ENCODE measurements at regions not wholly inside any gene's neighbourhood (a gene's known extent, or its start where the extent isn't known, plus 50 kb on each side); places are given as distances from the start of the nearest gene placed in this dataset.

DNA sequence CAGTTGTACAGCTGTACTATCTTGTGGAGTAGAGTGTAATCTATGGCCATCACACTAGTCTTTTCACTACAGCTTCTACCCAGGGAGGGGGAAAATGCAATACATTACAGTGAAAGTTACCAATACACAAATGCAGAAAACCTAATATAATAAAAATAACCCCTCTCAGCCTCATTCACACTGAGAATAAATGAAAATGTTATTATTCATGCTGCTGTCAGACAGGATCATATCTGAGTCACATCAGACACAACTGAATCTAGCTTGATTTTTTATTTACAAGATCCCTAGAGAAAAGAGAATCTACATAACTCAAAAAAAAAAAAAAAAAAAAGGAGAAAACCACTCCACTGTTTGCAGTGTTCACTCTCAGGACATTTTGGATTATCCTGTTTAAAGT lies 293.9 kb upstream of the ESRRG start:
- no peak overlapping the region for H3K23ac ChIP-seq (ENCODE audit: low read depth, low read length, poor library complexity)
- no peak overlapping the region for H4K8ac ChIP-seq (ENCODE audit: low read depth, low read length)
- no peak overlapping the region for H2BK120ac ChIP-seq (ENCODE audit: low read depth, low read length)
- H3K18ac ChIP-seq (ENCODE audit: low read length): no peak overlapping the region
- no peak overlapping the region for H3K4me3 ChIP-seq (ENCODE audit: low read length in 2 of 2)
- no peak overlapping the region for H4K91ac ChIP-seq (ENCODE audit: low read depth, low read length, poor library complexity)
- peaks cover 0 to 3% of the 10 kb centered on the region in 2 donors for H3K4me1 ChIP-seq (ENCODE audit: control insufficient read depth in 2 of 2, insufficient read depth in 1 of 2, low read depth in 1 of 2, low read length in 2 of 2)
- no peak overlapping the region for H3K4me2 ChIP-seq (ENCODE audit: insufficient read depth, low read length, poor library complexity, severe bottlenecking)
- no peak overlapping the region for H2AFZ ChIP-seq (ENCODE audit: low read length)
- H2BK15ac ChIP-seq (ENCODE audit: low read length): no peak overlapping the region
- H2BK12ac ChIP-seq (ENCODE audit: low read length): no peak overlapping the region
- H3K9ac ChIP-seq (ENCODE audit: low read depth, low read length, poor library complexity): no peak overlapping the region
- DNase-seq (ENCODE audit: low spot score): no peak
- H3K27ac ChIP-seq (replicated peaks; ENCODE audit: low read length): no peak overlapping the region
- no peak overlapping the region for H3K4ac ChIP-seq (ENCODE audit: low read length)
- no peaks in the 10 kb centered on the region for H3K9me3 ChIP-seq (replicated peaks in 1 of 2; ENCODE audit: control insufficient read depth in 2 of 2, insufficient read depth in 1 of 2, low read depth in 1 of 2, low read length in 2 of 2)
- H3K36me3 ChIP-seq (replicated peaks in 1 of 2; ENCODE audit: control insufficient read depth in 2 of 2, insufficient read depth in 2 of 2, low read length in 2 of 2): no peaks in the 10 kb centered on the region
- H2AK5ac ChIP-seq (ENCODE audit: low read depth, low read length): no peak overlapping the region
- no peaks in the 10 kb centered on the region for H3K27me3 ChIP-seq (ENCODE audit: control insufficient read depth in 3 of 3, insufficient read depth in 3 of 3, low read depth in 1 of 3, low read length in 3 of 3)
- H3K79me1 ChIP-seq (ENCODE audit: low read depth, low read length): no peaks in the 10 kb centered on the region
- no peak overlapping the region for H2BK5ac ChIP-seq (ENCODE audit: low read length)
- no peak overlapping the region for H3K14ac ChIP-seq (ENCODE audit: low read length)

DNA sequence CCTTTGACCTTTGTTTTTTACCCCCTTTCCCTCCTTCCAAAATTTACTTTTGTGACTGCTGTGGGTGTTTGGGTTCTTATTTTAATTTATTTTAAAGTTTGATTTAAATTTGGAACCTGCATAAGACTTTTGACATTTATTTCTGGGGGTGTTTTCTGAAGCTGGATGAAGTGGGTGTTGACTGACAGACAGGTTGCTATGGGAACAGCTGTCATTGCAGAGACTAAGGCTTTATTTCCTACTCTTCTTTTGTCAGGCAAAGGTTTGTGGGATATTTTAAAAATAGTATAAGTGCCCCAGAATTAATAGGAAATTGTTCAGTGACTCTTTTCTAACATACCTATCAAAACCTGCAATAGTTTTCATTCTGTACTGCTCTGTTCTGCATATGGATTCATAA lies 290.8 kb upstream of the ESRRG start:
- no peak overlapping the region for H3K27ac ChIP-seq (replicated peaks; ENCODE audit: low read length)
- no peak overlapping the region for H3K9ac ChIP-seq (ENCODE audit: low read depth, low read length, poor library complexity)
- no peak overlapping the region for H3K4ac ChIP-seq (ENCODE audit: low read length)
- no peak overlapping the region for H3K18ac ChIP-seq (ENCODE audit: low read length)
- H4K8ac ChIP-seq (ENCODE audit: low read depth, low read length): no peak overlapping the region
- no peak overlapping the region for H2AFZ ChIP-seq (ENCODE audit: low read length)
- H3K9me3 ChIP-seq (replicated peaks in 1 of 2; ENCODE audit: control insufficient read depth in 2 of 2, insufficient read depth in 1 of 2, low read depth in 1 of 2, low read length in 2 of 2): no peaks in the 10 kb centered on the region
- DNase-seq (ENCODE audit: low spot score): no peak
- no peak overlapping the region for H3K23ac ChIP-seq (ENCODE audit: low read depth, low read length, poor library complexity)
- no peak overlapping the region for H2BK120ac ChIP-seq (ENCODE audit: low read depth, low read length)
- no peaks in the 10 kb centered on the region for H3K36me3 ChIP-seq (replicated peaks in 1 of 2; ENCODE audit: control insufficient read depth in 2 of 2, insufficient read depth in 2 of 2, low read length in 2 of 2)
- H2BK12ac ChIP-seq (ENCODE audit: low read length): no peak overlapping the region
- H2AK5ac ChIP-seq (ENCODE audit: low read depth, low read length): no peak overlapping the region
- no peaks in the 10 kb centered on the region for H3K79me1 ChIP-seq (ENCODE audit: low read depth, low read length)
- no peak overlapping the region for H4K91ac ChIP-seq (ENCODE audit: low read depth, low read length, poor library complexity)
- no peak overlapping the region for H2BK5ac ChIP-seq (ENCODE audit: low read length)
- no peak overlapping the region for H3K14ac ChIP-seq (ENCODE audit: low read length)
- no peaks in the 10 kb centered on the region for H3K27me3 ChIP-seq (ENCODE audit: control insufficient read depth in 3 of 3, insufficient read depth in 3 of 3, low read depth in 1 of 3, low read length in 3 of 3)
- H3K4me2 ChIP-seq (ENCODE audit: insufficient read depth, low read length, poor library complexity, severe bottlenecking): no peak overlapping the region
- no peak overlapping the region for H2BK15ac ChIP-seq (ENCODE audit: low read length)
- H3K4me1 ChIP-seq (ENCODE audit: control insufficient read depth in 2 of 2, insufficient read depth in 1 of 2, low read depth in 1 of 2, low read length in 2 of 2): peaks cover 0 to 3% of the 10 kb centered on the region in 2 donors
- H3K4me3 ChIP-seq (ENCODE audit: low read length in 2 of 2): no peak overlapping the region

DNA sequence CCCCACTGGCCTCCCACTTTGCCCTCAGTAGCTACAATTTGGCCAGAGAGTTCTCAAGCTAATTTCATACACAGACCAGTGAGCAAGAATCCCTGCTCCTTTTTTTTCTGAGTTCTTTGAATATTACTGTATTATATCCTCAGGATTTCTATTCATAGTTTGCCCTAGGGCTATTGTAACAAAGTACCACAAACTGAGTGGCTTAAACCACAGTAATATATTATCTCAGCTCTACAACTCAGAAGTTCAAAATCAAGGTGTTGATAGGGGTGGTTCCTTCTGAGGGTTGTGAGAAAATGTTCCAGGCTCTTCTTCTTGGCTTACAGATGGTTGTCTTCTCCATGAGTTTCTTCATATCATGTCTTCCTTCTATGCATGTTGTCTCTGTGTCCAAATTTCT lies 289.4 kb upstream of the ESRRG start:
- Histone ChIP-seq H2AK5ac (ENCODE audit: low read depth, low read length) (no peak overlapping the region), H4K8ac (ENCODE audit: low read depth, low read length) (no peak overlapping the region), H2BK5ac (ENCODE audit: low read length) (no peak overlapping the region), H3K18ac (ENCODE audit: low read length) (no peak overlapping the region), H2AFZ (ENCODE audit: low read length) (no peak overlapping the region), H2BK120ac (ENCODE audit: low read depth, low read length) (no peak overlapping the region), H3K4me3 (ENCODE audit: low read length in 2 of 2) (no peak overlapping the region), H3K79me1 (ENCODE audit: low read depth, low read length) (no peaks in the 10 kb centered on the region), H3K36me3 (replicated peaks in 1 of 2; ENCODE audit: control insufficient read depth in 2 of 2, insufficient read depth in 2 of 2, low read length in 2 of 2) (no peaks in the 10 kb centered on the region), H3K23ac (ENCODE audit: low read depth, low read length, poor library complexity) (no peak overlapping the region), H3K9me3 (replicated peaks in 1 of 2; ENCODE audit: control insufficient read depth in 2 of 2, insufficient read depth in 1 of 2, low read depth in 1 of 2, low read length in 2 of 2) (no peaks in the 10 kb centered on the region), H3K4ac (ENCODE audit: low read length) (no peak overlapping the region), H2BK12ac (ENCODE audit: low read length) (no peak overlapping the region), H3K27me3 (ENCODE audit: control insufficient read depth in 3 of 3, insufficient read depth in 3 of 3, low read depth in 1 of 3, low read length in 3 of 3) (no peaks in the 10 kb centered on the region), H3K14ac (ENCODE audit: low read length) (no peak overlapping the region), H2BK15ac (ENCODE audit: low read length) (no peak overlapping the region), H3K4me1 (ENCODE audit: control insufficient read depth in 2 of 2, insufficient read depth in 1 of 2, low read depth in 1 of 2, low read length in 2 of 2) (peaks cover 0 to 3% of the 10 kb centered on the region in 2 donors), H3K4me2 (ENCODE audit: insufficient read depth, low read length, poor library complexity, severe bottlenecking) (no peak overlapping the region), H3K9ac (ENCODE audit: low read depth, low read length, poor library complexity) (no peak overlapping the region), H3K27ac (replicated peaks; ENCODE audit: low read length) (no peak overlapping the region), H4K91ac (ENCODE audit: low read depth, low read length, poor library complexity) (no peak overlapping the region)
- DNase-seq (ENCODE audit: low spot score): no peak

DNA sequence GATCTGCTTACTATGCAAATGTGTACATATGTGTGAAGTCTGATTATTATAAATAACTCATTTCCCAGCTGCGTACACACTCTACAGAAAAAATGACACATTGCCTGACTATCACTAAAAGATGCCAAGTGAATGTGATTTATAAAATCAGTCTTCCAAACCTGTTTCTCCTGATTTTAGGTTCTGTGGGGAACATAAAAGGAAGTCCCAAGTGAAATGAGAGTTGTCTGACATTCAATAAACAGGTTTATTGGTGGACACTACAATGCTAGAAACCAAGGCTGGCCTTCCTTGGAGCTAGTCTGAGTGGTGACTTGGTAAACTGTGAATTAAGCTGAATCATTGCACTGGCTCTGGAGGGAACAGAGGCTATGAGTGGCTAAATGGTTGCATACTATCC lies 287.9 kb upstream of the ESRRG start:
- no CpG with 5 or more reads among the region's 1 CpG for WGBS, 2 donors (ENCODE audit: extremely low coverage in 2 of 2, insufficient read length in 2 of 2, insufficient replicate concordance in 1 of 2)
- Histone ChIP-seq H4K8ac (ENCODE audit: low read depth, low read length) (no peak overlapping the region), H2BK120ac (ENCODE audit: low read depth, low read length) (no peak overlapping the region), H2BK5ac (ENCODE audit: low read length) (no peak overlapping the region), H3K79me1 (ENCODE audit: low read depth, low read length) (no peaks in the 10 kb centered on the region), H3K36me3 (replicated peaks in 1 of 2; ENCODE audit: control insufficient read depth in 2 of 2, insufficient read depth in 2 of 2, low read length in 2 of 2) (no peaks in the 10 kb centered on the region), H3K4me2 (ENCODE audit: insufficient read depth, low read length, poor library complexity, severe bottlenecking) (no peak overlapping the region), H4K91ac (ENCODE audit: low read depth, low read length, poor library complexity) (no peak overlapping the region), H2BK12ac (ENCODE audit: low read length) (no peak overlapping the region), H2AFZ (ENCODE audit: low read length) (no peak overlapping the region), H3K4ac (ENCODE audit: low read length) (no peak overlapping the region), H2AK5ac (ENCODE audit: low read depth, low read length) (no peak overlapping the region), H3K9me3 (replicated peaks in 1 of 2; ENCODE audit: control insufficient read depth in 2 of 2, insufficient read depth in 1 of 2, low read depth in 1 of 2, low read length in 2 of 2) (no peaks in the 10 kb centered on the region), H2BK15ac (ENCODE audit: low read length) (no peak overlapping the region), H3K18ac (ENCODE audit: low read length) (no peak overlapping the region), H3K27me3 (ENCODE audit: control insufficient read depth in 3 of 3, insufficient read depth in 3 of 3, low read depth in 1 of 3, low read length in 3 of 3) (no peaks in the 10 kb centered on the region), H3K4me1 (ENCODE audit: control insufficient read depth in 2 of 2, insufficient read depth in 1 of 2, low read depth in 1 of 2, low read length in 2 of 2) (peaks cover 0 to 3% of the 10 kb centered on the region in 2 donors), H3K27ac (replicated peaks; ENCODE audit: low read length) (no peak overlapping the region), H3K14ac (ENCODE audit: low read length) (no peak overlapping the region), H3K9ac (ENCODE audit: low read depth, low read length, poor library complexity) (no peak overlapping the region), H3K23ac (ENCODE audit: low read depth, low read length, poor library complexity) (no peak overlapping the region), H3K4me3 (ENCODE audit: low read length in 2 of 2) (no peak overlapping the region)
- DNase-seq (ENCODE audit: low spot score): no peak

All from neuronal stem cell (in vitro differentiated cells).